ENCODE measurements at regions not wholly inside any gene's neighbourhood (a gene's known extent, or its start where the extent isn't known, plus 50 kb on each side); places are given as distances from the start of the nearest gene placed in this dataset.

DNA sequence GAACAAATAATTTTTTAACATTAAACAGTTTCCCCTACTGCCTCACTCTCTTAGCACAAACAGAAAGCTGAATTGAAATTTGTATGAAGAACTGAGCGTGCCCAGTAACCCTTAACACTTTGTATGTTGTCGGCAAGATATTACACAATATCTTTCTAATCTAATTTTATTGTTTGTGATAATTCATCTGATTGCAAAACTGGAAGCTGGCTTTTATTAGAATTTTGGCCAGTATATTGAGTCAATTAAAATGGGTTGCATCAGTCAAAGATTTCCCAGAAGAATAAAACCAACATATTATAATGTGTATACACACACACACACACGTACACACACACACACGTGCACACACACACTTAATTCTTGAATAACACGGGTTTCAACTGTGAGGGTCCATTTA lies 2332.1 kb downstream of the PCDH7 start:
- no peak for DNase-seq

DNA sequence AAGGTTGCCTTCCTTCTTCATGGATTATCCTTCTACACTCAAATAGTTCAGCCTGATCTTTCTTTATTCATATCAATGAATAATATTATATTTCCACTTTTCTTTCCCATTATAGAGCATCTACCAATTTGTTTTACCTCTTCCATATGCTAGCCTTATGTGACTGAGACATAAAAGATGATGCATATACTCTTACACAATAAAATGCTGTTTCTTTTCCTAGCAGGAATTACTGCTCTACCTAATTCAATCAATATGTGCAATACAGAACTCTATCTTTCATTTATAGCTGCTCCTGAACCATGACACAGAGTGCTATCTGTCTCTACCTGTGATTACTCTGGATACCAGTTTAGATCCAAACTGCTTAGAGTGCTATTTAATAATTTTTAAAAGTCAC lies 2334.0 kb downstream of the PCDH7 start:
- no peak for DNase-seq

DNA sequence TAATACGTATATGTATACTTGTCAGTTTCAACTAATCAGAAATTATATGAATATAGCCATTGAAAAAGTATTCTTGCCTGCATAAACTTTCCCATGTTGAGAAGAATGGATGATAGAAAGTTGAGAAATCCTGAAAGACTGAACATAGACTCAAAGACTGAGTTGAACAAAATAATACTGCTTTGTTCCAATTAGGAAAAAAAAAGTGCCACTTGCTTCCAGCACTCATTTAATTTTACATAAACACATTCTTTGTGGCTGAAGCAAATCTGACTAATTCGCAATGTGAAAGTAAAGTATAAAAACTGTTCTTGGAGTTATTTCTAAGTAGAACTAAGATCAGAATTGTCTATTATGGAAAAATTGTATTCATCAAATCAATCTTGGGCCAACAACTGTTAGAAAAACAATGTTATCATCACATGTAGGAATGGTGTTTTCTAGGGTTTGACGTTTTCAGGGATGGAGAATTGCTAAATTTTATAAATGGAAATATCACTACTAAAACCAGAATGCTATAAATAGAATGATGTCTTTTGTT lies 2334.6 kb downstream of the PCDH7 start:
- DNase-seq: no peak

DNA sequence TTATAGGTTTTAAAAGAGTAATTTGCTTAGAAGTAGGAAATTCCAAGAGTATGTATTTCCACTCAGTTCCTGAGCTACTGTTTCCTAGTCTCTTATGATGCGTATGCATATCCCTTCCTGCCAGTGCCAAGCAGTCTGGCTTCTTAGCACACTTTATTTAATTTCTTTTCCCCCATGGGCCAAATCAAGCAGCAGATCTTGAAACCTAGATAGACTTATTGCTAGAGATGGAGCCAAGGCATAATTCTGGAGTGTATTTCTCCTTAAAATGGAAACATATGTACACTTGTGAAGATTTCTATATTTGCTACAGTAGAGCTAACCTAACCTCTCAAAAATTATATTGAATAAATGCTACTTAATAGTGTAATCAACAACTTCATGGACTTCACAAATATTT lies 2337.6 kb downstream of the PCDH7 start:
- no peak for DNase-seq

DNA sequence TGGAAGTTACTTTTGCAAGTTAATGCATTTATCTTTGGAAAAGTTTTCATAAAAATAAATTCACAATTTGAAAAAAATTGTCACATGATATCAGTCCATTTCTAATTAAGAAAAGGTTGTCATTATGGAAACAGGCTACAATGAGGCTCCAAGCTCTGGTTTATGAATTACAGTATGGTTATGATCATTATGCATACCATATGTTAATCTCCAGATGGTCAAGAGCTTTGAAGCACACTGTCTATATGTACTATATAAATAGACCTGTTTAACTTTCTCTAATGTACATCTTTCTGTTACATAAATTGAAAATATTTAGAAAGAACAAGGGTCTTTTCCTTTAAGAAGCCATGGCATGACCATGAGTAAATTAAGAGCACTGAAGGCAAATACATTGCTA lies 2338.8 kb downstream of the PCDH7 start:
- no peak for DNase-seq

DNA sequence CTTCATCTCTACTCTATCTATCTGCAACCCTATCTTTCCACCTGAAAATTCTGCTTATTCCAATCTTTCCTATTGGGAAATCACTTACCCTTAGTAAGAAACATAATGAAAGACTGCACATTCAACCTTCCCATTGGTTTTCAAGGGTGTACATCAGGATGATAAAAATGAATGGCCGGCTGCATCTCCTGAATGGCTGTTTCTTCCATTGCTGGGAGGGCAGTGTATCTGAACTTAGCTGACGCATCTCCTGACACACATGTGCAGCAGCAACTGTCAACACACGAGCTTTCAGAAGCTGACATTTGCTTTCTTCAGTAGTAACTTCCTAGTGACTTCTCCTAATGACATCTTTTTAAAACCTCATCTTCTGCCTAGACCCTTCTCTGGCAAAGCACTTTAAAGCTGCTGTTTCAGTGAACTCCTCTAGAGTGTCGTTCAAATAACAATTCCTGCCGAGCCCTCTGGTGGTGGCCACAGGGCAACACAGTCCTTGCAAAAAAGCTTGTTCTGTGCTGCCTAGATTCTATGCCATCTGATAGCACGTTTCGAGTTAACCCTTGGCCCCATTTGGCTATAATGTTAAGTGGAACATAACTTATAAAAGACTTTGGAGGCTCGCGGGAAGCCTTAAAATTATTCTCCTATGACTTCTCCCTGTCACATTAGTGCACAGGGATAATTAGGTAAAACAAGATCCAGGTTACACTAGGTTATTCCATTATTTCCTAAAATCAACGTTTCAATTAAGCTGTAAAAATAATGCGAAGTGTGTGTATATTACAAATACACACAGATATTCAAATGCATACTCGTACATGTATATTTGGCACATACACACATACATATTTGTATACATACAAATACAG lies 2340.7 kb downstream of the PCDH7 start:
- peak in 40 of 58 donors; percentile 0 to 56 (median 11) for DNase-seq

DNA sequence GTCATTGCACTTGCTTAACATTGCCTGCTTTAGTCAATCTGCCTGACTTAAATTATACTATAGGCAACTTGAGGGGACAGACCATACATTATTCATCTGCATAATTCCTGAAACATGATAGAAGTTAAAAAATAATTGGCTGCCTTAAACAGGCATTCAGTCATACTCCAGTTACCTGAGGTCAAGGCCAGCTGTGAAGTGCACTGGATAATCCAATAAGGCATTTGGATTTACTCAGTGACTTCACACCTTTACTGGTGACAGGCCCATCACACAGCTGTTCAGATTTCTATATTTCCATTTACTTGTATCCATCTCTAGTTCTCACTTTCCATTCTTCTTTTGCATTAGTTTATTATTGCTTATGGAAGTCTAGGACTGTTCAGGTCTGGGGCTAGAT lies 2341.6 kb downstream of the PCDH7 start:
- DNase-seq: no peak

DNA sequence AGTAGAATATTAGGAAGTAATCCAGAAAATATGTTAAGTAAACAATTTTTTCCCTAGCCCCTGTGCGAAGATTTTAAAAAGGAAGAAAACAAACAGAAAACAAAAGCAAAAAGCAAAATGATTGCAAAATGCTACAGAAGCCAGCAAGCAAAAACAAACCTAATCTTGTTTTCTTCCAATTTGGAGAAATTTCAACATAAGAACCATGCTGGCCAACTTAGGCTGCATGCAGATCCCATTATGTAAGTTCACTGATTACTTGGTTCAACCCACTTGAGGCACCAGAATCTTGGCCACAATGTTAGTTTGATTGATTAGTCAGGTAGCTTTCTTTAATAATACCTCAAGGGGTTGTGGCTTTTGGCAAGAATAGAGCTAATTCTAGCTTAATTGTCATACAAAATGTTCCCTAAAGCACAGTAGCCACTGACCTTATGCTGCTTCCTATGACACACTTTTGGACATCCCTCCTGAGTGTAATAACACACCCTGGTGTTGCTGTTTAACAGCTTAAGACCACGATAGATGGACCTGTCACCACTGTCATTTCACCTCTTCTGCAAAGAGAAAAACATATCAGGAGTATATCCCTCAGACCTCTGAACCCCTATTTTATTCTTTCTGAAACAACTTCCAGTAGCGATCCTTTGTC lies 2342.1 kb downstream of the PCDH7 start:
- DNase-seq: no peak

DNA sequence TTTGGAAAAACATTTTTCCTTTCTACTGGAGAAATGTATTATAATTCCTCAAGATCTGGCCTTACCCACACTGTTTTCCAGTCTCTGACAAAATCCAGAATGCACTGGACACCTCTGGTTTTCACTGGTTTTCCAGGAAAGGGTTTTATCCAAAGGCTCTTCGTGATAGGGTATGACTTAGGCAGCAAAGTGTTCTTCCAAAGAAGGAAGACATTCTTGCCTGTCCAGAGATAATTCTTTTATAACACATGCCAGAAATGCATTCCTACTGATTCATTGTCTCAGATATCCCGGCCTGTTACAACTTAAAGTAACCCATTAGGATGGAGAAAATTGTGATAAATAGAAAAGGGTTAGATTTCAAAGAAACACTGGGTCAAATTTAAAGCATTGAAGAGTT lies 2343.1 kb downstream of the PCDH7 start:
- no peak for DNase-seq

DNA sequence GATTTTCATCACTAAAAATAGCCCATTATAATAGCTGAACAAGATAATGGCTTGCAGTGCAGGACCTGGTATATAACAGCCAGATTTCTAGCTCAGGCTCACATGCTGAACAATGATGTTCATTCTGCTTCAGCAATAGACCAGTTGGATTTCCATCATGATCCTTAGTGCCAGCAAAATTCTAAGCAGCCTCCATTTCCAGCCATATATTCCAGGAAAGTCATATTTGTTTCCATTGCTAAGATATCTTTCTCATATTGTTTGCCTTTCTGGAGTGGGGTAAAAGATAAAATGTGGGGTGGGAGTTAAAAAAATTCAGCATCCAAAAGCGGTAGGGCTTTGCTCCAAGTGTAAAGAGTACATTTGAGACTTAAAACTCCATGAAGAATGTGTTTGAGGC lies 2344.1 kb downstream of the PCDH7 start:
- no peak for DNase-seq

DNA sequence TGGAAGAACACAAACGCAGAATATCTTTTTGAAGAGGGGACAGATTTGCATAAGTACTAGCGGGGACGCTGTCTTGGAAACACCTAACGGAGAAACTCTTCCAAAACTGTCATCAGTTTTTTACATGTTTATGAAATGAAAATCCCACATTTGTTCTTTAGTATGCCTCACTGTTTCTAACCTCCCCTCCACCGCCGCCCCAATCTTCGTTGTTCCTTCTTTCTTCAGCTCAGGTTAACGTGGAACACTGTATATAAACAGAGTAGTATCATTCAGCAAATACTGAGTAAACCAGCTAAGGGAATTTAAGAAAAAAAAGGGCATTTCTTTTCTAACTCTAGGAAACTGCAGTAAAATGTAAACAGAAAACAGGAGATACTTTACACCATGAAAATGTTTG lies 2345.6 kb downstream of the PCDH7 start:
- DNase-seq: no peak

DNA sequence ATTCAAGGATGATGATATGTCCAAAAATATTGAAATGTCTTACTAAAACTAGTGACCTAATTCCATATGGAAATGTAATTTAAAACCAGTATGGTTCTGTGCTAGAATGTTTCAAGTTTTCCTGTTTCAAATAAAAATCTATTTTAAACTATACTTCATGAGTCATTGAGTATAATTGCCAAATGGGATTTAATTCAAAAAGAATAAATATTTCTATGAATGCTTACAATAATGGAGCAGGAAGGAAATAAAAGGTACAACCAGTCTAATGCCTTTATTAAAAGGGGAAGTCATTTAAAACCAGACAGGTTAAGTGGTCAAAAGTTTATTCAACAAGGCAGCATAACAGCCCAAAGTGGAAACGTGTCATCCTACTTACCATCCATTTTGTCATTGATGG lies 2347.1 kb downstream of the PCDH7 start:
- DNase-seq: no peak

DNA sequence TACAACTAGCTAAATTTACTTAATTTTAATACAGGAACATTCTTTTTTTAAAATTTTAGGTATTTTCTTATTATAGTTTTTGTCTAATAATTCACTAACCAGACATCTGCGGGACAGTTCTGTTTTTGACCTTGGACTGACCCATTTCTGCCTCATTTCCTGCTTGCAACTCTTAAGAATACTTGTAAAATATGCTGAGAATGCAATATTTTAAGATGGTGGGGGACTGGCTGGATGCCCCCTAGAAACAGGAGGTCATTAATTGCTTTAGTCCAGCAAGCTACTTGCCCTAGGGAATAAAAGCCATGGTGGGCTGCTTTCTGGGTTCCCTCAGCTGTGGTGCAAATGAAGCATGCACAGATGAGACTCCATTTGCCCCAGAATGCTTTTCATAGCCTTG lies 2348.4 kb downstream of the PCDH7 start:
- DNase-seq: no peak

DNA sequence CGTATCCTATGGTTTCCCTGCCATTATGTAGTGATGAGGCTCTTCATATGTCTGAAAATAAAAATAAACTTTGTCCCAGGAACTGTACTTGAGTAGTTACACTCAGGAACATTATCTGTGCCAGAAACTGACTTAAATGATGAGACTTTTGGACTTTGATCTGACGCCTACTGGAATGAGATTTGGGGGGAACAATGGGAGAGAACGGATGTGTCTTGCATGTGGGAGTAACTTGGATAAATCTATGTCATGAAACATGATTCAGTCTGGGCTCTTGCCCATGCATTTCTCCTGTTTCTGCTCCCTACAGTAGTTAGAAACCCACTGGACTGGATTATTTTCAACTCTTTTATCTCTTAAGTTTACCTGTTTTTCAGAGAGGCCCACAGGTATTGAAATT lies 2351.4 kb downstream of the PCDH7 start:
- no peak for DNase-seq

DNA sequence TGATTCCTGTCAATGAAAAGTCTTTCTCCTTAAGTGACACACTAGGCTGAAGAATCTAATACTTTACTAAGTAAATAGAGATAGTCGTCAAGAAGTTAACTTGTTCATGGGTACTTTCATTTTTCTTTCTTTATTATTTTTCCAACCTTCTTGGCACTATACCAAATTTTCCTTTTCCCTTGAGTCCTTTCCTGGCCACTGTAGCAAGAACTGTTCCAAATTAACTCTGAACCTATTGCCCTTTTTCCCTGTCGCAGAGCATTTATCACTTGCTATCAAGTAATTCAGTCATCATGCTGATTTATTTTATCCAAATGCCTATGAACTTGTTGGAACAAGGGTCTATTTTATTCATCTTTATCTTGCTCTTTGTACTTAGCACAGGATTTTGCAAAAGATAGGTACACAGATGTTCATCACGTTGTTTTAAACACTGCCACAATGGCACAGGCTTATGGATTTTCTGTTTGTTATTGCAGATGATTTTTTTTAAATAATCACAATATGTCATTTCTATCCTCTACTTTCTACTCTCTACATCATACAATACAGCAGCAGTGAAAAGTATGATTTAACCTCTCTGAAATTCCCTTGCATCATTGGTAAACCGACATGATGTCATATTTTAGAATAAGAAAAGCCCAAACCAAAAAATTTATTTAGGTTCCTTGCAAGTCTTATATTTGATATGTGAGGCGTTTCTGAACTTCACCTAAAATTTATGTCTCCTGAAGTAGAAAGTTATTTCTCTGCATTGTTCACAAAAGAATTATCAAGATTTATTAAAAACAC lies 2352.3 kb downstream of the PCDH7 start:
- no peak for DNase-seq

DNA sequence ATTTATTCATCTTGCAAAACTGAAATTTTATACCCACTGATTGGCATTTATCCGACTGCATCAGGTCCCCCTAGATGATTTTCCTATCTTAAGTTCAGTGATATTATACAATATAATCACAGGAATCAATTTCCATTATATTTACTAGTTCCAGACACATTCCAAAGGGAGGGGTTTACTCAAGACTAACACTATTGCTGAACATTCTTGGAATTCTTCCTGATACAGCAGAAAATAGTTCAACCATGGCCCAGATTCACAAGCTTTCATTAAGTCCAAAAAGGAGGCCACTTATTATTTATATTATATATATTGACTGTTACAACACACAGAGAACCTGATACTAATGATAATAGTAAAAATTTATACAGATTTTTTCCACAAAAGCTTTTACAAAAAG lies 2353.6 kb downstream of the PCDH7 start:
- no peak for DNase-seq

DNA sequence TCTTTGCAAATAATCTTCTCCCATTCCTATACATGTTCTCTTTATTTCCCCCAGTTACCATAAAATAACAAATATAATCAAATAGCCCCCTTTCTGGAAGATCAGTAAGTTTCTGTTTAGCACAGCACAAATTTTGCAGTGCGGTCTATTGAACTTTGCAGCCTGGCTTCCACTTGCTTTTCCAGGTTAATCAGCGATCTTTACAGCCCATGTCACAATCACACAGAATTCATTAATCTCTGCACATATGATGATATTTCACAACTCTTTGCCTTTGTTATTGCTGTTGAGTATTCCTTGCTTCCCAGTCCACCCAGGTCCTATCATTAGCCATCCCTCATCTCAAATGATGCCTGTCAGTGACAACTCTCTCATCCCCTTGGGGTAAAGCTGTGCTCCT lies 2358.0 kb downstream of the PCDH7 start:
- DNase-seq: no peak

DNA sequence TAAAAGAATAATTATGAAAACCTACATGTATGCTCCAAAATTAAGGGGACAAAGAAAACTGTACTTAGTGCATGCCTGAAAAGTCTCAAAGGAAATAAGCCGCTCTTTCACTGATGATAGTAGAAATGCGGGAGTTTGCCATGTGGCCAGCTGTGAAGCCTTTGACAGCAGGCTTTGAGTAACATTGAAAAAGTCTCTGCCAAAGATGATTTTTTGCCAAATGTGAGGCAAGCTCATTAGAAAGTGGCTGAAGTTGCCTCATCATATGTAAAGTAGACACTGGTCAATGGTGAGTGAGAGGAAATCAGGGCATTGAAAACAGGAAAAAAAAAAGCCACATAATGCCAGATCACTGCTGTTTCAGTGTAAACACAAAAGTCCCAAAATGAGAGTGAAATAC lies 2360.1 kb downstream of the PCDH7 start:
- DNase-seq: no peak

DNA sequence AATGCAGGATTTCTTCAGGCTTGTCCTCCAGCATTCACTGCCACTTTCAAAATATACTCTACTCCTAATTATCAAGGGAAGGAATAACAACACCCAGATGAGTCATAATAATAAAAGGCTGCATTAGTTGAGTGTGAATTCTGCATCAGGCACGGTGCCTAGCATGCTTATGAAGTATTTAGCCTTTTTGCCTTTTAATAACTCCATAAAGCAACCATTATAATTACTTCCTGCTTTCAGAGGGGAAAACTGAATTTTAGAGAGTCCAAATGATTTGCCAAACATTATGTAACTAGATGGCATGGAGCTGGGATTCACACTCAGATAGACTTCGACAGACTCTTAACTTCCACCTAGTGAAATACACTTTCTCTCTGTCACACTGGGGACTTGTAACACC lies 2365.5 kb downstream of the PCDH7 start:
- no peak for DNase-seq

DNA sequence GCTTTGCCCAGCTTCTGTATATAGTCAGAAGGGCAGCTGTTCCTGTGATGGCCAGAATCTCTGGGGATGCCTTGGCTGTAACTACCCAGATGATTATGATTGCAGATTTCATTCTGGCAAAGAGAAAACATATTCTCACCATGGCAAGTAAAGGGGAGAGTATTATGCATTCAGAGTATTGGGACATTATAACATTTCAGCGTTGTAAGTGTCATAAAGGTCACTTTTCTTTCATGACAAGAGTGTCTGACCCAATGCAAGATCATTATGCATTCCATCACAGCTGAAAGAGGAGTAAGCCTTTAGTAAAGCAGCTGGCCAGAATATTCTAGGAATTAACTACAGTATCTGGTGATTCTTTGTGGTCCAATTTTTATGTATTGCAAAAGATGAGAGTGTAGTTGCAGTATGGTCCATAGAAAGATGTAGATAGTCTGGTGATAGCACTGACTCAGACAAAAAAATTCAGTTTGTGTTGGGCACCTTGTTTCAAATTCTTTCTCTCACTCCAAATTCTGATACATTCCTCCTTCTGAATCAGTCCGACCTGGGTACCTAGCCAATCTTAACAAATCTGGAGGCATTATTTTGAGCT lies 2366.3 kb downstream of the PCDH7 start:
- no peak for DNase-seq

DNA sequence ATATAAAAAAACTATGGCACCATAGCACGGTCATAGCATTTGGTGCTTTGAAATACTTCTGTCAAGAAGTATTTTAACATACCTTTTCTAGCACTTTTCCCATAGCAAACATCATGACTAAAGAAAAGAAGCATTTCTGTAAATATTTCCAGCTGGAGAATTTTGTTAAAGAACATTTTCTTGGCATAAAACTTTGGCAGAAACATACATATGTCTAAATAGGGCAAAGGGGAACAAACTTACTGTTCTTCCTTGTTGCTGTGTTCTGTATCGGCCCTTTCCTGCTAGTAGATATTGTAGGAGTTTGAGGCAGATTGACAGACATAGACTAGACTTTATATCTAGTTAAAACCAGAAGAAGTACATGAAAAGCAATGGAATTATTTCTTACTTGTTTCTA lies 2368.5 kb downstream of the PCDH7 start:
- no peak for DNase-seq

DNA sequence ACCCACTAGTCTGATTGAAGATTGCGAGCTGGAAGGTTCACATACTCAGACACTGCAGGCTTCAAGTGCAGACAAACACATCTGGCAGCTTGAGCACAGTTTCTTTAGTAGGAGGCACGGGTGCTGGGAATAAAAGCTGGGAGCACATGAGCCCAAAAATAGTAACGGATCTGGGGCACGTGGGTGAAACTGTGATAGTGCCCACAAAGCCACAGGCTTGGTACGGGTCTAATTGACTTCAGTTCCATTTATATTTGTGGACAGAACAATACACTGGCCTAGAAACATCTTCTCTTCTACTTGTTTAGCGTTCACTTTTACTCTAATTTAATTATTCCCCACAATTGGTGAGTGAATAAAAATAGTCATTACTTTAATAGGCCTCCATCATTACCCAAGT lies 2370.7 kb downstream of the PCDH7 start:
- DNase-seq: no peak
